ENCODE measurements at regions not wholly inside any gene's neighbourhood (a gene's known extent, or its start where the extent isn't known, plus 50 kb on each side); places are given as distances from the start of the nearest gene placed in this dataset.

DNA sequence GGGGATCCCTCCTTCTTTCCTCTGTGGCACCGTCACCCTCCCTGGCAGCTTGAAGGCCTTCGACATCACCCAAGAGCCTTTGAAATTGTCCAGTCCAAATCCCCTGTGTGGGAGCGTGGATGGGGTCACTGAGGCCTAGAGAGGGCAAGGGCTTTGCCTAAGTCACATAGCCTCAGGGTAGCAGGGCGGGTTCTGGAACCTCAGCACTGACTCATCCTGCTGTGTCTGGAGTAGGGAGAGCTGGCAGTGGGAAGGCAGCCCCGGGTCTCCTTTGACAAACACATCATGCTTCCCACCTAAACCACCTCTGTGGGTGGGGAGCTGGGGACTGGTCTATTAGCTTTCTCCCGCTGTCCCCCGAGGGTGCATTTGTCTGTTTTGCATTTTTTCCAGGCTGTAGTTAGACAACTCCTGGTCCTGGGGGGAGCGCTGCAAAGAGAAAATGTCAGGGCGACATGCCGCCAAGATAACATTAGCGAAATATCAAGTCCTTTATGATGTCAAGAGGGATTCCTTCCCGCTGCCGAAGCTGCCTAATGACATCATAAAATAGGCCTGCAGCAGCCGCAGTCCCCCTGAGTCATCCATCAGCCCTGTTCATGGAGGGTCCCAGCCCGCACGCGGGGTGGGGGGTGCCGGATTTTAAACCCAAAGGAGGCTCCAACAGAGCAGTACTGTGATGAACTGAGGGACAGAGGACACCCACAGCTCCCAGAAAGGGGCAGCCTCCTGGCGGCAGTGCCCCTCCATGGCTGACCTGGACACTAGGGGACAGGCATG, 77.0 kb upstream of the POU3F1 start:
- no peak for DNase-seq

DNA sequence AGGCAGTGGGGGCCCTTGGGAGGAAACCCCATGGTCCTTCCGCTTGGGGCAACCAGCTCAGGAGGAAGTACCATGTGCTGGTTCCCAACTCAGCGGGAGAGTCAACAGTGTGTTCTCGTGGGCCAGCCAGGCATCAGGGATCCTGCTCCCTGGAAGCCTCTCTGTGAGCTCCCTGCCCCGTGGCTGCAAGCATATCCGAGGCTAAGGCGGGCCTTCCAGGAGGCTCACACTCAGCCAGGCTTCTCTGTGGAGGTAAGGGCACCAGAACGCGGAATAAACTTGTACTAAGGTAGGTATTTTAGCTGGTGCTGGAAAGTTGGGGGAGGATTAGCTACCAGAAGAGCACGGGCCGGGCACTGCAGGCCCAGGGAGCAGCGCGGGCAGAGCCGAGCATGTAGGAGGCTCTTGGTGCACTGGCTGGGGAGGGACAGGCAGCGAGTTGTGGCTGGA, 74.7 kb upstream of the POU3F1 start:
- no peak for DNase-seq

DNA sequence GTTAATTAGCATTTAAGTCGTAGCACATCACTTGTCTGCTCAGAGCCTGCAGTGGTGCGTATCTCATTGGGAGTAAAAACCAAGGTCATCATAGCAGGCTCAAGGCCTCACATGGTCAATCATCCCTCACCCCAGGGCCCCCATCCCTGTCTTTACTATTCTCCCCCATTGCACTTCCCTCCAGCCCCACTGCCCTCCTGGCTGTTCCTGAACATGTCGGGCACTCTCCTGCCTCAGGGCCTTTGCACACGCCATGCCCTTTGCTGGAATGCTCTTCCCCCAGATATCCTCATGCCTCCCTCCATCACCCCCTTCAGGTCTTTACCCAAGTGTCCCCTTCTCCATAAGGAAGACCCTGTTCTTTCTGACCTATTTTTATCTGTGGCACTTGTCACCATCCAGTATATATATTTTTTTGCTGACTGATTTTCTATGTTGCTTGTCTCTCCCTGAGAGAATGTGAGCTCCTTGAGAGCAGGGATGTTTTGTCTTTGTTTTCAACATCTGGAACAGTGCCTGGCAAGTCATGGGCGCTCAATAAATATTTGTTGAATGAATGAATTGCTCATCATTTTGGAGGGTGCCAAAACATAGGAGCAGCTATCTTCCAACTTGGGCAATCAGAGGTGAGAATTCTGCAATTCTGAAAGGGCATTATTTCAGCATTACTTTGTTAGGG, 74.1 kb upstream of the POU3F1 start:
- no peak for DNase-seq

DNA sequence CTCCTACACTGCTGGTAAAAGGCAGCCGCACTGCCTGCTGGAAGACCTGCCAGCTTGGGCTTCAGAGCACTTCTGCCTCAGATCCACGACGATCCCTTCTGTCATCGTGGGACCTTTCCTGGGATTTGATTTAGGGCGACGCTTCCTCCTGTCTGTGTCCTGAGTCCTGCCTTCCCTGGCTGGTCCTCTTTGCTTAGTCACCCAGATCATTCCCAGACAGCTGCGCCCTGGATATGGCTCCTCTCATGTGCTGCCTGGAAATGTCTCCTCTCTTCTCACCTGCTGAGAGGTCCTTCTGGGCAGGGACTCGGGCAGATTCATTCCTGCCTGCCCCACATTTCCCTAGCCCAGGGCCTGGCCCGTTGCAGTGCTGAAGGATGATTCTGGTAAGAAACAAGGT, 72.4 kb upstream of the POU3F1 start:
- DNase-seq = no peak

DNA sequence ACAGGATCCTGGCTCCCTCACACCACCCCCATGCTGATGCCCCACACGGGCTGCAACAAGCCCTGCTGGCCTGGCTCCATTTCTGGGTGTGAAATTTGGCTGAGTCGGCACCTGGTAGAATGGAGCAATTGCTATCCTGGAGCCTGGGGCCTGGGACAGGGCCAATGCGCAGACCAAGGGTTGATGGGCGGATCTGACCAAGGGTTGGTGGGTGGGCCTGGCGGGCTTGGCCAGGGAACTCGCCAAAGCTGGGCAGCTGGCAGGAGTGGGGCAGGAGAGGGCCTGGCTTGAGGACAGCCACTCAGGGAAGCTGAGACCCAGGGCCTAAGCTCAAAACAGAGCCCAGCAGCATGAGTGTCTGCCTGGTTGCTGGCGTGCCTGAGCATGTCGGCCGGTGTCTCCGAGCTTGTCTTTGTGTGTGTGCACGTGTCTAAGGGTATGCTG, 70.9 kb upstream of the POU3F1 start:
- no peak for DNase-seq

DNA sequence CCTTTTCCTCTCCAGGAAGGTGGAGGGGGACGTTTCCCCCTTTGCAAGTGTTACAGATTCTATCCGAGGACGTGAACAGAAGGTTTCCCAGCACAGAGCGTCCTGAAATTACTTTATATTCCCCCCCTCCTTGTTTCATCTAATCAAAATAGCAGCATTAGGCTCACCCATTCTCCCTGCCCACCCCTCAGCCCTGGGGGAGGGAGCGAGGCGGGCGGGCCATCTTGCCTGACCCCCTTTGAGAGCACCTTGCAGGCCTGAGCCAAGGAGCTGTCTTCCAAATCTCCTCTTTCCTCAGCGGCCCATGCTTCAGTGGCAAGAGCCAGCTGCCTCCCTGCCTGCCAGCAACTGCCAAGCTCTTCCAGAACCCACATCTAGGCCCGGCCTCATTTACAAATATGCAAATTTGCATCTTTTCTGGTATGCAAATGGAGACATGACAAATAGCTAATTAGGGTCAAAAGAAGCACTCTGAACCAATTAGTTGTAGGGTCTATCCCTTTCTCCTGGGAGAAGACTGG, 69.1 kb upstream of the POU3F1 start:
- no peak for DNase-seq

DNA sequence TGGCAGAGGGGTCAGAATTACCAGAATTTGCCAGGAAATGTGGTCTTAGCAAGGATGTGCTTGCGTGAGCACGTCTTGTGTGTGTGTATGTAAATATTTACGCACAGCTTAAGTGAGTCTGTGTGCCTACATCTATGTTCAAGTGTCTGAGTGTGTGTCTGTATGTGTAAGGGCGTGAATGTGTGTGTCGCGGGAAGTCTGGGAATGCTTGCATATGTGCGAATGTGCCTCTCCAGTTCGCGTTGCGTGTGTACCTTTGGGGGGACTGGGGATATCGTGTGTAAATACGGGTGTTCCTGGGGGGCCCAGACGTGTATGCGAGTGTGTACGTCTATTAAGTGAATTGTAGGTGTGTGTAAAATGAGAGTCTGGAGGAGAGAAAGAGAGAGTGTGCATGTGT, 68.6 kb upstream of the POU3F1 start:
- no peak for DNase-seq

DNA sequence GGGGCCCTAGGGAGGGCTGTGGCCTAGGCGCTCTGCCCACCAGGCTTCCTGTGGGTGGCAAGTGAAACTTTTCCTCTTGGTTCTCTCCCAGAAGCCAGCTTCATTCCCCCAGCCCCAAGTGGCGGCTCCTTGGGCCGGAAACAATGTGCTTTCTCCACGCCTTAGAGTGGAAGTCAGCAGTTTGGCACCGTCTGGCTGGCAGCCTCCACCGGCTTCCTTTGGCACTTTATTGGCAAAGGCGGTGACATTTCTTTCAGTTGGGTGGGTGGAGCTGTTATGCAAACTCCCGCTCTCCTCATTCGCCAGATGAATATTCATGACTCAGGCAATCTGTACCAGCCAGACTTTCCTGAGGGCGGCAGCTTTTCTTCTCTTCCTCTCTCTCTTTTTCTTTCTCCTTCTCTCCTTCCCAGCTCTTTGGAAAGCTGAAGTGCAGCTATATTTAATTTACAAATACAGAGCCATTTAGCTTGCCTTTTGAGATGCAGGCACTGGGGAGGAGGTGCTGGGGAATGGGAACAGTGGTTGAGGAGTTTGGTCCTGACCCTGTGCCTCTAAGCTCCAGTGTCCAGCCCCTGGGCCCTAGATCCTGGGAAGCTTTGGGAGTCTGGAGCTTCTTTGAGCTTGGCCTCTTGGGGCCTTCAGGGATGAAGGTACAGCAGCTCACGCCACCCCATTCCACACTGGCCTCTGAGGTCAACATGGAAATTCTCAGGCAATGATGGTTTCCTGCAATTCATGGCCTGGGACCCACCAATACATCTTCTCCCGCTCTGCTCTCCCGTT, 67.8 kb upstream of the POU3F1 start:
- DNase-seq = no peak

DNA sequence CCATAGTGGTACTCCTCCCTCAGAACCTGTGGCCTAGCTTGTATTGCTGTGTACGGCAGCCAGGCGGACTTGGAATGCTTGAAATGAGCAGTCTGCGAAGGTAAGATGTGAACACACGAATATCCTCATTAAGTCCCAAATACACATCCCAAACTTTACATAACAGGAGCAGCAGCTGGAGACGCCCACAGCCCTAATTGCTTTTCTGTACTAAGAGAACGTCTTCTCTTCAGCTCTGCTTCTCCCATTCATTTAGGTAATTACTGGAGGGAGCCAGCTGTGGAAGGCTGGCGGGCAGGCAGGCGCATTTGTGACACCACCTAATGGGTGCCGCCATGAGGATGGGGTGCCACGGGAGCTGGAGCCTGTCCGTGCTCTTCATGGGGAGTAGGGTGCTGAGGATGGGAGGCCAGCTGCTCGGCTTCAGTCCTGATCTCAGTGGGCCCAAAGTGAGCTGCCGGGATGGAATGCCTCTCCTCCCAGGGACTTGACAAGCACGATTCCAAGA, 66.6 kb upstream of the POU3F1 start:
- no peak for DNase-seq

DNA sequence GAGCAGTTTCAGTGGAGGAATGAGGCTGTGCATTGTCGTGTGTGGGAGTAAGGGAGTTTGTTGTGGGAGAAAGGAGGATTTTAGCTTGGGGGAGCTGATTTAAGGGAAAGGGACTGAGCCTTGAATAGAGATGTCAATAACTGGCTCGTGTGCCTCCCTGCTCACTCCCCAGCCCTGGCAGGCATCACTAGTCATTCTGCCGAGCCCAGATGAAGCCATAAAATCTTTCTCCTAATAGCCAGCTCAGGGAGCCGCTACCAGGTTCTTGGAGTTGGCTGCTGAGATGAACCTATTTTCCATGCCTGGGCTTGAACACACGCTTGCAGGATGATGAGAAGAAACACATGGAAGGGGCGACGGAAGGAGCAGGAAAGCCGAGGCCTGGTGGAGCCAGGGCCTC, 65.0 kb upstream of the POU3F1 start:
- DNase-seq = no peak

DNA sequence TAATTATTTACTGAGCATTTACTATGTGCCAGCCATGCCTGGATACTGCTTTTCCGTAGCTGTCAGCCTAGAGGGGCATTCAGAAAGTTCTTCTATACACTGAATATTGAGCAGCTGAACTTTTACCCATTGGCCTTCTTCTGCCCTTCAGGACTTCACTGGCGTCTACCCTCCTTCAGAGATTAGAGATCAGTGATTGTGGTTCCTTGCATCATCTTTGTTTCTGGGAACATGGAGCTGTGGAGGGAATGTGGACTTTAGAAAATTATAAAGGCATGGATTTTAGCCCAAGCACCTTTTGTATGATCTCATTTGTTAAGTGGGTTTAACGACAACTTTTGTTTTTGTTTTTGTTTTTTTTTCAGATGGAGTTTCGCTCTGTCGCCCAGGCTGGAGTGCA, 58.7 kb upstream of the POU3F1 start:
- DNase-seq = no peak

DNA sequence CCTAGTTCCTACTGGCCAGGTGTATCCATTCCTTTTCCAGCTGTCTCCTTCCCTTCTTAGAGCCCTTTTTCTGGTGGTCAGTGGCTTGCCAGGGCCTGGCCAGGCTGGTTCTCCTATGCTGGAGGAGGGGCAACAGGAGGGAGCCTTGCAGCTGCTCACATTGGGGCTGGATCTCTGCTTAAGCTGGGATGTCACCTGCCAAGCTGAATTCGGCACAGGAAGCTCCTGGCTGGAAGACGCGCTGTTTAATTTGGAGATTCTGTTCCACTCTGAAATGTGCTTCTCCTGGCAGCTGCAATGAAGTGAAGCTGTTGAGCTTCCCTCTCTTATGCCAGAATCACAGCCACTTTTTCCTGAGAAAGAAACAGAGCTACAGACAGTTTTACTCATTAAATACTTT, 56.0 kb upstream of the POU3F1 start:
- DNase-seq = no peak

DNA sequence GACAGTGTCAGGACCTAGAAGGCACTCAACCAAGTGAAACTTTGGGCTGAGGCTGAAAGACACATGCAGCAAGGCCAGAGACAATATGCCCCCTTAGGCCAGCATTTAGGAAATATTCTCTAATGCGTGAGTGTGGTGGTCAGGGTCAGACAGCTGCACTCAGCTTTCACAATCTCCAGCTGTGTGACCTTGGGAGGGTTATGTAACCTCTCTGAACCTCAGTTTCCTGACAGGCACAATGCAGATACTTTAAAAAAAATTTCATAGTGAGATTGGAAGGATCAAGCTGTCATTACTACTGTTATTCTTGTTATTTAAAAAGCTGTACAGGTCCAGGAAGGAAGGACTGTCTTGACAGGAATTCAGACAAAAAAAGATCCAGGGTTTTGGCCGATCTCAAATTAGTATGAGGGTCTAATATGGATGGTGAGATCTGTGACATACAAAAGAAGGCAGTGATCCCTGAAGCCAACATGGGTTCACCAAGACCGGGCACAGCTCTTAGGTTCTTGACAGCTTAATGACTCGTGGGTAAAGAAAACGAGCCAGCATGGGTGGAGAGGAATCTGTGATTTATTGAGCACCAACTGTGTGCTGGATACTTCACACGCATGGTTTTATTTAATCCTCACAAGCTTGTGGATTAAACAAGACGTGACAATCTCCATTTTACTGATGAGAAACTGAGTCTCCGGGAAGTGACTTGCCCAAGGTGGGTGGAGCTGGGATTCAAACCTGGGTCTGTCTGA, 54.6 kb upstream of the POU3F1 start:
- no peak for DNase-seq

DNA sequence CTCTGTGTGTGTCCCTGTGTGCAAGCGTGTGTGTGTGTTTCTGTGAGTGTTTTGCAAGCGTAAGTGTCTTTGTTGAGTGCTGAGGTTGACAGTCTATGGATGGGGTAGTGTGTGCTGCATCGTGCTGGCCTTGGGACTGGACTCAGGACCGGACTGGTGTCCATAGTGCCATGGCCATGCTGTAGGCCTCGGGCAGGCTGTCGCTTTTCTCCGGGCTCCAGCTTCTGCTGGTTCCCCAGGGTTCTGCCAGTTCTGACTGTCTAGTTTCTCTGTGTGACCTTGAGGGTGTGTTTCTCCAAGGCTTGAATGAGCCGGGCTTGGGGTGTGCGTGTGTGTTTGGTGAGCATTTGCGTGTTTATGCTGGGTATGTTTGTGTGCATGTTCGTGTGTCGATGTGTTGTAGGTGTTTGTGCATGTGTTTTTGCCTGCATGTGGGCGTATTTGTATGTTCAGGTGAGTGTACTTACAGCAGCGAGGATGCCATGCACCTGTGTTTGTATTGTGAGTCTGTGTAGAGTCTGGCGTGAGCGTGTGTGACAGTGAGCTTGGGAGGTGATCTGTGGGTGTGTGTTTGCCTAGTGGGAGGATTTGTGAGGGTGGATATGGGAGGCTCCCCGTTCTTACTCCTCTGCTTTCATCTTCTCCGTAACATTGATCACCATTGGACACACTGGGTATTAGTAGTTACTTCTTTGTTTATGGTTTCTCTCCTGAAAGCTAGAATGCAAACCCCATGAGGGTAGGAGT, 51.7 kb upstream of the POU3F1 start:
- DNase-seq = no peak

DNA sequence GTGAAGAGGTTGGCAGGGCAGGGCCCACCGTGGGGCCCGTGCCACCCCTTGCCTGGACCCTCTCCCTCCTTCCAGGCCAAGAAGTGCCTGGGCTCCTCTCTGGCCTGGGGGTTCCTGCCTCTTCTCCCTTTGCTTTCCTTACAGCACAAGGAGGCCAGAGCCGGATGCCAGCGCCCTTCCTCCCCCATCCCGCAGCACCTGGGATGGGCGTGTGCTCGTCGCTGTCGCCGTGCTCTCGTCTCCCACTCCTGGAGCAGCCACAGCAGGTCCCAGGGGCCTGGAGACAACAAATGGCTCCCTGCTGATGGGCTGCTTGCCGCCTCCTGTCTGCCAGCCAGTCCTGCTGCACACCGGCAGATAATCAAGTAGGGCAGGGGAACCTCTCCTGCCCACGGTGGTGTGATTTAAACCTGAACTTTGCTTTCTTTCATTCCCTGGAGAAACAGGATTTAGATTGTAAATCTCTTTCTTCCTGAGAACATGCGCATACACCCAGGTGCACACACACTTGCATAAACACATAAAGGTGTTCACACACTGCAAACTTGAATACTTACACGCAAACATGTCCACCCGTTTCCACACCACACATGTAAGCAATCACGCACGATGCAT, 50.8 kb upstream of the POU3F1 start:
- DNase-seq = no peak

Measured in CD4-positive, alpha-beta T cell treated with Interleukin-15 for 1 hour (primary cell).